NCI-H1436 (cell line): ENCODE measurements at regions not wholly inside any gene's neighbourhood (a gene's known extent, or its start where the extent isn't known, plus 50 kb on each side); places are given as distances from the start of the nearest gene placed in this dataset.

ENCODE experiments used
- DNase-seq: peaks from one replicate; lab custom pipeline; 2025; lab: John Stamatoyannopoulos, UW

- no peak for DNase-seq
Observed at GRCh38 chr3:46146548-46146947, 61.6 kb downstream of the CCR1 start.

GRCh38 chr3:46146021-46146420 is 62.1 kb downstream of the CCR1 start:
- DNase-seq = no peak

DNA sequence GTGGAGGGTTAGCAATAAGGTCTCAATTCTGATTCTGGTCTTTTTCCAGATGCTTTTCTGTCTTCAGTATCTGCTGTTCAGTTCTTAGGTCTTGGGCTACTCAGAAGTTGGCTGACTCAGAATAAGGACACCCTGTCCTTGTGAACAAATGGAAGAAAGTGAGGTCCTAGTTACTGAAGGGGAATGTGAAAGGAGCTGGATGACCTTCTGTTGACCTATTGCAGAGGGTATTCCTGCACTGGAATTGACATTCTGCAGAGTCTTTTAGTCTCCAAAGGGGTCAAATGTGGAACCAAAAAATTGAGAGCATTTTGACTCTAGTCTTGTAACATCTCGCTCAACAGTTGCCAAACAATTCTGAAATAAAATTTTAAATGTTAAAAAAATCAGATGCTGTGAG is 63.0 kb downstream of the CCR1 start:
- no peak for DNase-seq

- DNase-seq = no peak
Observed at GRCh38 chr3:46143951-46144473, 64.1 kb downstream of the CCR1 start.

- no peak for DNase-seq
Observed at GRCh38 chr3:46141813-46142212, 66.3 kb downstream of the CCR1 start.

GRCh38 chr3:46138581-46138980 is 69.5 kb downstream of the CCR1 start:
- no peak for DNase-seq

GRCh38 chr3:46135475-46135874 is 72.6 kb downstream of the CCR1 start:
- DNase-seq = no peak

GRCh38 chr3:46133285-46133684 is 74.8 kb downstream of the CCR1 start:
- no peak for DNase-seq

- no peak for DNase-seq
Observed at GRCh38 chr3:46132565-46132964, 75.5 kb downstream of the CCR1 start.

DNA sequence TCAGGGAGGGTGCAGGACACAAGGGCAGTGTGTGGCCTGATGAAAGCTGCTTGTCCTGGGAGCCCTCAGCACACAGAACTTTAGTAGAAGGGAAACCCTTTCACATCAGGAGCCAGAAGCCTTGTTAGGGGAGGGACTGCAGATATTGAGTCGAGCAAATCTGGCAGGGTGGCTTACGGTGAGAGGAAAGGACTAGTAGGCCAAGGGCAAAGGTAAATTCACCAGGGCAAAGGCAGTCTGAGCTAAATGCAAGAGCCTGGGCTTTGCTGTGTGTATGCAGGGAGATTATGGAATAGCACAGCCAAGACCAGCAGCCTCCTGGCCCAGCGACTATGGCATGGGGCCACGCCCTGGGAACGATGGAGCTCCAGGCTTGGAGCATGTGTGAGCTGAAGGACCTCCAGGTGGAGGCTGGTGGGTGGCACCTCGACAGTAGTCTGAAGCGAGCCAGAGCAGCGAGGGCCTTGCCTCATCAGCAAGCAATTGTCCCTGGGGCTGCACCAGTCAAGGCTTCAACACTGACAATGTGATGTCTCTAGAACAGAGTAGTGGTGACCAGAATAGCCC is 76.1 kb downstream of the CCR1 start:
- no peak for DNase-seq

DNA sequence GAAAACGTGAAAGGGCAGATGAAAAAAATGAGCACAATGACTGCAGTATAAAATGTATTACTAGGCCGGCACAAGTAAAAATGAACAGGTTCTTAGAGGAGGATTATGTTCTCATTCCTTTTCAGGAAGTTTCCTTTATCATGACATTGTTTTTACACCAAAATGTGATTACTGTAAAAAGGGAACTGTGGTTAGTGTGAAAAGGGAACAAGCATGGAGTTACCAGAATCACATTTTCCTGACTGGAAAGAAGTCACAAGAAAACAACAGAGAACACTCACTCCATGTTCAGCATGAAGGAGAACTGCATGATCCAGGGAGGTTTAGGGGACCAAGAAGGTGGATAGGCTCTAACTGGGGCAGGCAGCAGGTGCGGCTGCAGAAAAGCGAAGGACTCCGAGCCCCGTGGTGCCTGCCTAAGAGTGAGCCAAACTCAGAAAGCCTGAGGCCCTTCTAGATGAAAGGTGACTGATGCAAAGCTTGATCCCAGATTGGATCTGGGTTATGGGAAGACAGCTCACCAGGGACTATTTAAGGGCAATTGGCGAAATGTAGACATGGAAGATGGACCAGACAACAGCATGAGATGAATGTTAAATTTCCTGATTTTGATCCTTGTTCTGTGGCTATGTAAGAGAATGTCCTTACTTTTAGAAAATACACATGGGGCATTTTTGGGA is 77.3 kb downstream of the CCR1 start:
- DNase-seq = no peak

- no peak for DNase-seq
Observed at GRCh38 chr3:46129588-46130272, 78.4 kb downstream of the CCR1 start.

GRCh38 chr3:46127503-46127902 is 80.6 kb downstream of the CCR1 start:
- no peak for DNase-seq

DNA sequence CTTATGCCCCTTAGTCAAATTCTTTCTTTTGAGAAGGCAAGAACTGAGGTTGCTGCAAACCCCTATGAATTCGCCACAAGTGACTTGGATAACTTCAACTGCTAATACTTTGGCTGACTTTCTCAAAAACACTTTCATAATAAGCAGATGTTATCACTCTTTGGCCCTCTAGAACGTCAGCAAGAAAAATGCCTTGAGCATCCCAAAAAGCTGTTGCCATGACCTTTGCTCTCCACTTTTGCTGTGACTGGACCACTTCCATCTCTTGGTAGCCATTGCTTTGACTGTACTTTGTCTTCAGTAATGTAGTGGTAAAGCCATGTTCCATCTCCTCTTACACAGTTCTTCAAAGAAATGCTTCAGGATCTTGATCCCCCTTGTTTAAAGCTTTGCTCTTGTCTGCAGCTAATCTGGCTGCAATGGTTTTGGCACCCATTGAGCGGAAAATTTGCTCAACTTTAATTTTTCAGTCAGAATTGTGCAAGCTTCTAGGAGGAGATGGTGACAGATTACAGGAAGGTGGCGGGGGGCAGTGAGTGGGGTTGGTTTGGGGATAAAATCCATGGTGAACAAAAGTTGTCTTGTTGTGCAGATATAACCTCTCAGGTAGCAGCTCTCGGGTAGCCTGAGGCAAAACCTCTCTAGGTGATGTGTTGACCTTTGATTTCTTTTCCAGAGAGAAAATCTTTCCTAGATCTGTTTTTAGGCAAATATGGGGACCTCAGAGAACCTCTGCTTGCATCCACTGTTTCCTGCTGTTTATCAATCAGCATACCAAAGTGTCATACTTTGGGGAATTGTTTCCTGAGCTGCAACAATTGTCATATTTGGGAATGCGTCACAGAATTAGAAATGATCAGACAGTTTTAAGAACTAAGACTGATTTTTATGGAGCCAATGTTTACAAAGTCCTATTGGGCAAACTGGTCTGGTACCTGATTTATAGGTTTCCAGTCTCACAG is 83.6 kb downstream of the CCR1 start:
- no peak for DNase-seq

DNA sequence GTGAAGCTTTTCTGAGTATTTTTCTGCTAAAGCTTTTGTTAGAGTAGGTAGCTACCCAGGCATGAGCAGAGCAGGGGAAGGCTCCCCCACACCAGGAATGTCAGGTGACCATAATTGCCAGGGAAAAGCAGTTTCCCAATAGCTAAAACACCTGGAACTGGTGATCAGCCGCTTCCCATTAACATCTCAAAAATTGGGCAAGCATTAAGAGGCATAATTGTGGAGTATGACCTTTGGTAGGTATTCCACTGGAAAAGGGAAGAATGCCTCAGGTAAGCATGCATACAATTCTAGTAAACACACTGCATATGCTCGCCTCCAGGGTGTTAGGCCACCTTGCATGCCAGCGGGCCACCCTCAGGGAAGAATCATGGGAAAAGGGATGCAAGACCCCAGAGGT is 84.5 kb downstream of the CCR1 start:
- no peak for DNase-seq

- DNase-seq = no peak
Observed at GRCh38 chr3:46122091-46122490, 86.0 kb downstream of the CCR1 start.

DNA sequence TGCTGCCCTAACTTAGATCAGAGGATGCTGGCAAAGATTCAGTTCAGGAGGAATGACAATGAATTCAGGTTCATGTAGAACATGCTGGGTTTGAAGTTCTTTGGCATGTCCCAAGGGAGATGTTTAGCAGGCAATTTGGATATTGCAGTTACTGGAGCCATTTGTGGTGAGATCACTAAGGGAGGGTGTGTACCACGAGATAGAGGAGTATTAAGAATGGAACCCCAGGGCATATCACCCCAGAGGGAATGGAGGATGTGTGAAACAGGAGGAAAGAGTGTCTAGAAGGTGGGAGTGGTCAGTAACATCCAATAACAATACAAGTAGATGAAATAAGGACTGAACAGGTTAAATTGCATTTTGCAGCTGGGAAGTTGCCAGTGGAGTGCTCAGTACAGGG is 87.1 kb downstream of the CCR1 start:
- no peak for DNase-seq

DNA sequence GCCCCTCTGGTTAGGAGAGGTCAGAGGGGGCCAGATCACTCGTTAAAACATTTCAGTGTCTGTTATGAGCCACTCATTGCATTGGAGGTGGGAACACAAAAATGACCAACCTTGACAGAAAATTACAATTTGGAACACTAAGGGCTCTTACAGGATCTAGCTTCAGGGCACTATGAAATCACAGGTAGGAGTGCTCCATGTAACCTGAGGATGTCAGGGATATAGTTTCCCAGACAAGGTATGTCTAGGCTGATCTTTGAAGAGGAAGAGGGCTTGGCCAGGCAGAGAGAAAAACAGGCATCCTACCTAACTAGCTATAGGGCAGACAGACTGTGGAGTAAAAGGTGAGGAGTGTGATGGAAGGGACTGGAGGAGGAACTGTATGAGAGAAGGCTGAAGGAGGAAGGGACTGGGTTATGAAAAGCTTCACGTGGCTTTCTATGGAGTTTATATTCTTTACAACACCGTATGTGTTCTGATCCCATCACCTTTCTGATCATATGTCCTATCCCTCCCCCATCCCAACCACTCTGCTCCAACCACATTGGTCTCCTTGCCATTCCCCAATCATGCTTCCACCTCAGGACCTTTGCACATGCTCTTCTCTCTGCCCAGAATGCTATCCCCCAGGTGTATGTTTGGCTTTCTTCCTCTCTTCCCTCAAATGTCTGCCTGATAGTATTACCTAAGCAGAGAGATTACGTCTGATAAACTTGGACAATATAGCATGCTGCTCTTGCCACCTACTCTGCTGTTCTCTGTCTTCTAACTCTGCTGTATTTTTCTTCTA is 88.2 kb downstream of the CCR1 start:
- no peak for DNase-seq

DNA sequence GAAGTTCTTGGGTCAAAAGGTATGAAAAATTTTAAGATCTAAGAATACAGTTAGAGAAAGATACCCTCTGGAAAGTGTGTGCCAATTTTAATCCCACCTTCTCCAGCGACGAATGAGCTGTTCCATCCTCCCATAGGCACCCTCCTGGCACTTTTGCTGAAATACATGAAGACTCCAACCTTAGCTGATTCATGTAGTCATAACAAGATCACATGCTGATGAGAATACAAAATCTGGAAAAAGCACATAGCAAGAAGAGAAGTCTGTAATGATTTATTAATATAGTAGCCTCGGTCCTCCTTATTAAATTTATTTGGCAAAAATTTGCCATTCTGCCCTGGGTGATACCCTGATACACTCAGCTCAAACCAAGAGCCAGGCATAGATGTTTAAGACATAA is 88.9 kb downstream of the CCR1 start:
- no peak for DNase-seq

GRCh38 chr3:46116996-46117395 is 89.7 kb upstream of the XCR1 start:
- no peak for DNase-seq

DNA sequence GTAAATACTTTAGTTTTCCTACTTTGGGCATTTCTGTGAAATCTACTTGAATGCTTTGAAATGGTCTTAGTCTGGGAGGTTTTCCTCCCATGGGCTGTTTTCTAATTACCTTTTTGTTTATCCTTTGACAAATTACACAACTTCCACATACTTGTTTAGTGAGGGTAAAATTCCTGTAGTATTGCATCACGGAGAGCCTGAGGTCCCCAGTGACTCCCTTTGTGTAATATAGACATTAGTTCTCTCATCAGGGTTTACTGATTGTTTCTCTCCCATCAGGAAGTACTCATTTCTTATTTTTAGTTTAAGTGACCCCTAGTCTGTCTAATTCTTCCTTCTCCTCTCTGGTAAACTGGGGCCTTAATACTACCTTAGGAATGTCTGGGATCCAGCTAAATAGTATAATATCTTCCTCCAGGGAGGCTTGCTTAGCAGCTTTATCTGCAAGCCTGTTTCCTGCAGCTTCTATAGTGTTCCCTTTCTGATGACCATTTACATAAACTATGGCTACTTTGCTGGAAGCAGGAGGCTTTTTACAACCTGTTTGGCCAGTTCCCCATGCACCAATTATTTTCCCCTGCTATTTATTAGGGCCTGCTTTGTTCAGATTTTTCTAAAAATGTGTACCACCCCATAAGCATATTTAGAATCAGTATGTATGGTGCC is 87.2 kb upstream of the XCR1 start:
- DNase-seq = no peak
